HepG2 (cell line): ENCODE measurements at regions not wholly inside any gene's neighbourhood (a gene's known extent, or its start where the extent isn't known, plus 50 kb on each side); places are given as distances from the start of the nearest gene placed in this dataset.

ENCODE experiments used
- ATAC-seq: fragments of 200-7000 bp; cut with Tn5 transposase; 3 replicates; pipeline ENCODE4 v1.9.1; 2020; ENCODE audit warnings: mild to moderate bottlenecking, moderate library complexity
- BruUV-seq: library from RNA; stranded (reverse); fragments of 400-500 nt; replicated peaks from 2 replicates; lab custom pipeline; 2021; lab: Mats Ljungman, UMichigan
- CTCF ChIA-PET: fragments of 300-600 bp; formaldehyde crosslinking; extraction: SDS; loops from one replicate; lab custom pipeline; 2021; ENCODE audit warnings: low total read pairs, inconsistent platforms, low intra/inter-chr PET ratio; lab: Yijun Ruan, JAX
- POLR2A ChIA-PET: fragments of 350-600 bp; sonication (Branson Sonifier 250); formaldehyde crosslinking; loops from one replicate; lab custom pipeline; 2020; ENCODE audit warnings: antibody characterized with exemption, inconsistent platforms; lab: Yijun Ruan, JAX
- DNase-seq: peaks from one replicate; pipeline ENCODE4 v3.0.0-alpha.2; 2015; ENCODE audit warnings: low spot score
- FAIRE-seq: peaks from 3 replicates; lab custom pipeline; 2011; peaks lifted over from hg19 to GRCh38; lab: Jason Lieb, UNC
- H2AFZ ChIP-seq: one replicate; pipeline ENCODE4 v1.6.1; 2011; ENCODE audit warnings: low read length, inconsistent platforms
- H3K27ac ChIP-seq: fragments of 300-600 bp; 3 replicates; pipeline ENCODE4 v1.8.0; 2011; ENCODE audit warnings: mixed run types, mild to moderate bottlenecking, mixed read lengths, low read length, inconsistent platforms; ENCODE audit not compliant: insufficient read depth; ENCODE audit errors: extremely low read length
- H3K27me3 ChIP-seq, 2 experiments: fragments of 200-600 bp in 1 of 2; 2 replicates in 1 of 2; 3 replicates in 1 of 2; pipeline versions ENCODE4 v1.6.0 to v1.8.0; 2011; ENCODE audit warnings: low read length in 2 of 2, mild to moderate bottlenecking in 2 of 2, moderate library complexity in 2 of 2, inconsistent platforms in 1 of 2; ENCODE audit not compliant: insufficient read depth in 2 of 2, control insufficient read depth in 1 of 2
- H3K36me3 ChIP-seq, 2 experiments: fragments of 200-600 bp in 1 of 2; replicated peaks in 1 of 2; 2 replicates in 1 of 2; 3 replicates in 1 of 2; pipeline versions ENCODE4 v1.5.1 to v1.8.0; 2011; ENCODE audit warnings: low read length in 2 of 2, inconsistent platforms in 1 of 2; ENCODE audit not compliant: insufficient read depth in 2 of 2, control insufficient read depth in 1 of 2
- H3K4me1 ChIP-seq: 2 replicates; pipeline ENCODE4 v1.5.1; 2012; ENCODE audit warnings: low read length, inconsistent platforms; ENCODE audit not compliant: insufficient read depth
- H3K4me2 ChIP-seq: 2 replicates; pipeline ENCODE4 v1.6.0; 2011; ENCODE audit warnings: low read depth, low read length, inconsistent platforms
- H3K4me3 ChIP-seq, 3 experiments: fragments of 200-600 bp in 1 of 3; sonication (generic), shearing (Covaris generic) in 1 of 3; replicated peaks in 1 of 3; 2 replicates each; pipeline ENCODE4 v1.5.1; 2011 to 2016; ENCODE audit warnings: low read length in 3 of 3, inconsistent platforms in 2 of 3, low read depth in 2 of 3, mild to moderate bottlenecking in 2 of 3, control low read depth in 1 of 3, mixed read lengths in 1 of 3; ENCODE audit not compliant: insufficient read depth in 1 of 3
- H3K79me2 ChIP-seq: one replicate; pipeline ENCODE4 v1.6.1; 2011; ENCODE audit warnings: low read length, inconsistent platforms; ENCODE audit not compliant: insufficient read depth
- H3K9ac ChIP-seq: 2 replicates; pipeline ENCODE4 v1.6.0; 2011; ENCODE audit warnings: mild to moderate bottlenecking, low read depth, low read length, inconsistent platforms; ENCODE audit not compliant: insufficient read depth
- H3K9me3 ChIP-seq: 2 replicates; pipeline ENCODE4 v1.5.1; 2012; ENCODE audit warnings: mild to moderate bottlenecking, low read length
- H4K20me1 ChIP-seq: 2 replicates; pipeline ENCODE4 v1.6.0; 2011; ENCODE audit warnings: inconsistent platforms, mild to moderate bottlenecking, low read length, moderate library complexity; ENCODE audit not compliant: insufficient read depth
- CBX5 ChIP-seq: sonication (generic); formaldehyde crosslinking; IDR thresholded peaks from 2 replicates; pipeline ENCODE4 v1.4.0; 2020; ENCODE audit warnings: missing genetic modification reagents, borderline replicate concordance
- CEBPG ChIP-seq: IDR thresholded peaks from 2 replicates; pipeline ENCODE4 v1.6.1; 2016
- FOXJ3 ChIP-seq: sonication (generic); formaldehyde crosslinking; IDR thresholded peaks from 2 replicates; pipeline ENCODE4 v1.4.0; 2020; ENCODE audit warnings: missing genetic modification reagents, mild to moderate bottlenecking, borderline replicate concordance
- KDM1A ChIP-seq: IDR thresholded peaks from 2 replicates; pipeline ENCODE4 v1.6.1; 2016; ENCODE audit warnings: missing compliant biosample characterization
- NBN ChIP-seq: fragments of 450-650 bp; conservative IDR thresholded peaks from 2 replicates; pipeline ENCODE4 v1.6.1; 2017
- PHF20 ChIP-seq: sonication (generic); formaldehyde crosslinking; IDR thresholded peaks from 2 replicates; pipeline ENCODE4 v1.5.0; 2020; ENCODE audit warnings: mild to moderate bottlenecking, missing genetic modification reagents
- SMAD9 ChIP-seq: sonication (generic); formaldehyde crosslinking; IDR thresholded peaks from 2 replicates; pipeline ENCODE4 v1.5.1; 2020; ENCODE audit warnings: mild to moderate bottlenecking, missing genetic modification reagents
- ZFY ChIP-seq: sonication (generic); formaldehyde crosslinking; IDR thresholded peaks from 2 replicates; pipeline ENCODE4 v1.4.0; 2020; ENCODE audit warnings: missing genetic modification reagents
- ZNF44 ChIP-seq: sonication (generic); formaldehyde crosslinking; IDR thresholded peaks from 2 replicates; pipeline ENCODE4 v1.5.1; 2020; ENCODE audit warnings: mild to moderate bottlenecking, missing genetic modification reagents
- ZNF460 ChIP-seq: sonication (generic); formaldehyde crosslinking; IDR thresholded peaks from 2 replicates; pipeline ENCODE4 v1.5.1; 2020; ENCODE audit warnings: missing genetic modification reagents, mild to moderate bottlenecking, borderline replicate concordance
- ZNF530 ChIP-seq: sonication (generic); formaldehyde crosslinking; IDR thresholded peaks from 2 replicates; pipeline ENCODE4 v1.5.0; 2020; ENCODE audit warnings: low read depth, mild to moderate bottlenecking, missing genetic modification reagents
- ZNF549 ChIP-seq: sonication (generic); formaldehyde crosslinking; IDR thresholded peaks from 2 replicates; pipeline ENCODE4 v1.5.0; 2020; ENCODE audit warnings: missing genetic modification reagents
- ZNF619 ChIP-seq: sonication (generic); formaldehyde crosslinking; IDR thresholded peaks from 2 replicates; pipeline ENCODE4 v1.4.0; 2020; ENCODE audit warnings: mild to moderate bottlenecking, missing genetic modification reagents
- ZNF788 ChIP-seq: sonication (generic); formaldehyde crosslinking; IDR thresholded peaks from 2 replicates; pipeline ENCODE4 v1.5.0; 2020; ENCODE audit warnings: mild to moderate bottlenecking, missing genetic modification reagents, borderline replicate concordance
- WGBS: methylation state at CpG from one replicate; pipeline ENCODE4 v1.1.6; 2017; ENCODE audit warnings: low lambda C conversion rate; 5-methylcytosine and 5-hydroxymethylcytosine counted together
- in situ Hi-C: cut with HindIII; loops from 2 replicates; pipeline ENCODE4 v1.10.0; 2017; ENCODE audit warnings: low pct_unique_long_range_greater_than_20kb; ENCODE audit not compliant: extremely low pct_ligation_motif_present
- intact Hi-C: fragments of 100-400 bp; cut with micrococcal nuclease; formaldehyde crosslinking; loops from one replicate; pipeline ENCODE4 v1.10.0; 2022; ENCODE audit not compliant: unreplicated experiment
- TF ChIP-seq, protein P1 (sequence below), 2 experiments: sonication (generic) in 1 of 2; formaldehyde crosslinking in 1 of 2; IDR thresholded peaks; 2 replicates each; pipeline versions ENCODE4 v1.5.1 to v1.6.1; 2011 to 2020; ENCODE audit warnings: borderline replicate concordance in 1 of 2, low read depth in 1 of 2, low read length in 1 of 2, mild to moderate bottlenecking in 1 of 2, missing genetic modification reagents in 1 of 2, moderate library complexity in 1 of 2
- TF ChIP-seq, protein P2 (sequence below): sonication (generic); formaldehyde crosslinking; IDR thresholded peaks from 2 replicates; pipeline ENCODE4 v1.8.1; 2023; ENCODE audit warnings: mild to moderate bottlenecking, missing genetic modification reagents
- TF ChIP-seq, protein P3 (sequence below): IDR thresholded peaks from 2 replicates; pipeline ENCODE4 v1.6.1; 2016; ENCODE audit warnings: control low read depth
- TF ChIP-seq, protein P4 (sequence below): sonication (generic); formaldehyde crosslinking; IDR thresholded peaks from 2 replicates; pipeline ENCODE4 v1.4.0; 2020; ENCODE audit warnings: low read depth, mild to moderate bottlenecking, missing genetic modification reagents

DNA sequence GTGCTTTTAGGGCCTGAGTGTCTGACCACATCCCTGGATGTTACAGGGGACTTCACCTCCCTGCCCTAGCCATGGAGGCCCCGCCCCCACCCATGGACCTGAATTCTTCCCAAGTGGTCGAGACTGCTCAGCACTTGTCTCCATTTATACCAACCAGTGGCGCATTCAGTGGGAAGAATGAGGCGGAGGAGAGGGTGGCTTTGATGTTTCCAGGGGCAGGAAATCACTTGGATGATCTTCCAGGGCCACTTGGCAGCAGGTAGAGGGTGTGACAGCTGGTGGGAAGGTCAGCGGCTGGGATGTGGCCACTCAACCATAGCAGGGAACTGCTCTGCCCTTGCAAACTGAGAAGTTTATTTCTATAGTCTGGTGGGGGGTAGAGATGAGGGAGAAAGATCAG, 155.1 kb upstream of the BLID start (continued):
- TF ChIP-seq, protein P1, sequence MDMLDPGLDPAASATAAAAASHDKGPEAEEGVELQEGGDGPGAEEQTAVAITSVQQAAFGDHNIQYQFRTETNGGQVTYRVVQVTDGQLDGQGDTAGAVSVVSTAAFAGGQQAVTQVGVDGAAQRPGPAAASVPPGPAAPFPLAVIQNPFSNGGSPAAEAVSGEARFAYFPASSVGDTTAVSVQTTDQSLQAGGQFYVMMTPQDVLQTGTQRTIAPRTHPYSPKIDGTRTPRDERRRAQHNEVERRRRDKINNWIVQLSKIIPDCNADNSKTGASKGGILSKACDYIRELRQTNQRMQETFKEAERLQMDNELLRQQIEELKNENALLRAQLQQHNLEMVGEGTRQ (IDR thresholded peaks at IDR 0.05; ENCODE audit: low read depth, low read length): no peak
- TF ChIP-seq, protein P1 (CRISPR knock-in tag; IDR thresholded peaks at IDR 0.05; ENCODE audit: borderline replicate concordance): no peak
- no peak for TF ChIP-seq ZNF619 (CRISPR knock-in tag)
- TF ChIP-seq ZFY (CRISPR knock-in tag): no peak
- no peak for TF ChIP-seq PHF20 (CRISPR knock-in tag)
- TF ChIP-seq CBX5 (CRISPR knock-in tag): no peak
- TF ChIP-seq, all 625 proteins: peak for 0

DNA sequence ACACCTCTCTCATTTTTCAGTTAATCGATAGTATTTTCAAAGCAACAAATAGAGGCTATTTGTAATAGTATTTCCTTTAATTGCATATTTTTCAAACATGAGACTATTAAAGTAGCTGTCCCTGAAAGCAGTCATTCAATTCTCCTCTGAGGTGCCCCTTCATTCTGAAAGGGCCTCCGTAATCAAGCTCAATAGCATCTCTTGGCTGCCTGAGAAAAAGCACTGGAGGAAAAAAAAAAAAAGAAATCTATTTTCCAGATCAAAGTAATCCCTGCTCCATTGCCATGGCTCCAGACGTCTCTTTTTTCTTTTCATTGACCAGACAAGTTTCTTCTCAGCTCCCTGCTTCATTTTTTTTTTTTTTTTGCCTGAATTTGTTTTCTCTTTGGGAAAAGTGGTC, 154.5 kb upstream of the BLID start:
- intact Hi-C loops (no loop called here), in situ Hi-C loops (no loop called here)
- no peaks in the 10 kb centered on the region for H4K20me1 ChIP-seq
- no peak for FAIRE-seq
- POLR2A ChIA-PET: no interaction called here
- H3K27me3 ChIP-seq: no peaks in the 10 kb centered on the region
- no peak overlapping the region for H3K4me2 ChIP-seq
- no peak overlapping the region for H3K9ac ChIP-seq
- ATAC-seq: no peak
- H3K9me3 ChIP-seq: no peaks in the 10 kb centered on the region
- H3K36me3 ChIP-seq: no peaks in the 10 kb centered on the region
- H2AFZ ChIP-seq: no peak overlapping the region
- no peak overlapping the region for H3K4me3 ChIP-seq
- CTCF ChIA-PET: no interaction called here
- H3K79me2 ChIP-seq: no peaks in the 10 kb centered on the region
- DNase-seq: no peak
- no peaks in the 10 kb centered on the region for H3K4me1 ChIP-seq
- no TSS peak for BruUV-seq
- H3K27ac ChIP-seq: no peak overlapping the region
- WGBS: 17% methylated on average over 3 of the region's 3 CpGs
- TF ChIP-seq NBN (no peak), ZNF788 (CRISPR knock-in tag) (no peak), CEBPG (CRISPR knock-in tag) (no peak), FOXJ3 (CRISPR knock-in tag) (no peak), ZNF44 (CRISPR knock-in tag) (no peak), ZFY (CRISPR knock-in tag) (no peak), SMAD9 (no peak), ZNF530 (CRISPR knock-in tag) (no peak), ZNF460 (CRISPR knock-in tag) (no peak), ZNF549 (CRISPR knock-in tag) (no peak), KDM1A (no peak)
- TF ChIP-seq, protein P2, sequence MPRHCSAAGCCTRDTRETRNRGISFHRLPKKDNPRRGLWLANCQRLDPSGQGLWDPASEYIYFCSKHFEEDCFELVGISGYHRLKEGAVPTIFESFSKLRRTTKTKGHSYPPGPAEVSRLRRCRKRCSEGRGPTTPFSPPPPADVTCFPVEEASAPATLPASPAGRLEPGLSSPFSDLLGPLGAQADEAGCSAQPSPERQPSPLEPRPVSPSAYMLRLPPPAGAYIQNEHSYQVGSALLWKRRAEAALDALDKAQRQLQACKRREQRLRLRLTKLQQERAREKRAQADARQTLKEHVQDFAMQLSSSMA (CRISPR knock-in tag): no peak
- TF ChIP-seq, protein P3, sequence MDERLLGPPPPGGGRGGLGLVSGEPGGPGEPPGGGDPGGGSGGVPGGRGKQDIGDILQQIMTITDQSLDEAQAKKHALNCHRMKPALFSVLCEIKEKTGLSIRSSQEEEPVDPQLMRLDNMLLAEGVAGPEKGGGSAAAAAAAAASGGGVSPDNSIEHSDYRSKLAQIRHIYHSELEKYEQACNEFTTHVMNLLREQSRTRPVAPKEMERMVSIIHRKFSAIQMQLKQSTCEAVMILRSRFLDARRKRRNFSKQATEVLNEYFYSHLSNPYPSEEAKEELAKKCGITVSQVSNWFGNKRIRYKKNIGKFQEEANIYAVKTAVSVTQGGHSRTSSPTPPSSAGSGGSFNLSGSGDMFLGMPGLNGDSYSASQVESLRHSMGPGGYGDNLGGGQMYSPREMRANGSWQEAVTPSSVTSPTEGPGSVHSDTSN (CRISPR knock-in tag): no peak
- TF ChIP-seq, protein P4, sequence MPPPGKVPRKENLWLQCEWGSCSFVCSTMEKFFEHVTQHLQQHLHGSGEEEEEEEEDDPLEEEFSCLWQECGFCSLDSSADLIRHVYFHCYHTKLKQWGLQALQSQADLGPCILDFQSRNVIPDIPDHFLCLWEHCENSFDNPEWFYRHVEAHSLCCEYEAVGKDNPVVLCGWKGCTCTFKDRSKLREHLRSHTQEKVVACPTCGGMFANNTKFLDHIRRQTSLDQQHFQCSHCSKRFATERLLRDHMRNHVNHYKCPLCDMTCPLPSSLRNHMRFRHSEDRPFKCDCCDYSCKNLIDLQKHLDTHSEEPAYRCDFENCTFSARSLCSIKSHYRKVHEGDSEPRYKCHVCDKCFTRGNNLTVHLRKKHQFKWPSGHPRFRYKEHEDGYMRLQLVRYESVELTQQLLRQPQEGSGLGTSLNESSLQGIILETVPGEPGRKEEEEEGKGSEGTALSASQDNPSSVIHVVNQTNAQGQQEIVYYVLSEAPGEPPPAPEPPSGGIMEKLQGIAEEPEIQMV (CRISPR knock-in tag): no peak
